DND-41 (cell line): ENCODE measurements at regions not wholly inside any gene's neighbourhood (a gene's known extent, or its start where the extent isn't known, plus 50 kb on each side); places are given as distances from the start of the nearest gene placed in this dataset.

Experiments used
- EZH2 ChIP-seq: IDR thresholded peaks from 3 replicates; pipeline ENCODE4 v1.6.1; 2012; ENCODE audit warnings: borderline replicate concordance, low read depth, mild to moderate bottlenecking, moderate library complexity, low read length, inconsistent platforms; ENCODE audit not compliant: severe bottlenecking
- TF ChIP-seq, protein P1 (sequence below): IDR thresholded peaks from 2 replicates; pipeline ENCODE4 v1.5.1; 2012; ENCODE audit warnings: borderline replicate concordance, low read length, moderate library complexity, mild to moderate bottlenecking; ENCODE audit not compliant: poor library complexity, severe bottlenecking; ENCODE audit errors: extremely low read depth

DNA sequence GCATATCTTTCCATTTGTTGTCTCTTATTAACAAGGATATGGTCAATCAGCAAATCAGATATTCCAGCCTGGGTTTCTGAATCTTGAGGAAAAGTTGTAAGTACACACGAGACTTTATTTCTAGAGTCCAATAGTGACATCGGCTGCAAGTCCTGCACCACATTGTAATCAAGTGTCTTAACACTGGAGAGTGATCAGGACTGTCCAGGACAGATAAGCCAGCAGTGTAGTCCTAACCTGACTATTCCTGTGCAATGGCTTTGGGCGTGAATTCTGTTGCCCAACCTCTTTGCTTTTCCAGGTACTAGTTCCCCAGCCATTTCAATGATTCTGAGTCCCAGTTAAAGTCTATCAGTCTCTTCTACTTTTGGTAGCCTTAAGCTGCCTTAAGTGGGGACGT lies 395.0 kb downstream of the PCDH10 start:
- TF ChIP-seq, protein P1, sequence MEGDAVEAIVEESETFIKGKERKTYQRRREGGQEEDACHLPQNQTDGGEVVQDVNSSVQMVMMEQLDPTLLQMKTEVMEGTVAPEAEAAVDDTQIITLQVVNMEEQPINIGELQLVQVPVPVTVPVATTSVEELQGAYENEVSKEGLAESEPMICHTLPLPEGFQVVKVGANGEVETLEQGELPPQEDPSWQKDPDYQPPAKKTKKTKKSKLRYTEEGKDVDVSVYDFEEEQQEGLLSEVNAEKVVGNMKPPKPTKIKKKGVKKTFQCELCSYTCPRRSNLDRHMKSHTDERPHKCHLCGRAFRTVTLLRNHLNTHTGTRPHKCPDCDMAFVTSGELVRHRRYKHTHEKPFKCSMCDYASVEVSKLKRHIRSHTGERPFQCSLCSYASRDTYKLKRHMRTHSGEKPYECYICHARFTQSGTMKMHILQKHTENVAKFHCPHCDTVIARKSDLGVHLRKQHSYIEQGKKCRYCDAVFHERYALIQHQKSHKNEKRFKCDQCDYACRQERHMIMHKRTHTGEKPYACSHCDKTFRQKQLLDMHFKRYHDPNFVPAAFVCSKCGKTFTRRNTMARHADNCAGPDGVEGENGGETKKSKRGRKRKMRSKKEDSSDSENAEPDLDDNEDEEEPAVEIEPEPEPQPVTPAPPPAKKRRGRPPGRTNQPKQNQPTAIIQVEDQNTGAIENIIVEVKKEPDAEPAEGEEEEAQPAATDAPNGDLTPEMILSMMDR: no peak
- no peak for TF ChIP-seq EZH2
